NCI-H82 (cell line): ENCODE measurements at regions not wholly inside any gene's neighbourhood (a gene's known extent, or its start where the extent isn't known, plus 50 kb on each side); places are given as distances from the start of the nearest gene placed in this dataset.

ENCODE experiments used
- DNase-seq: peaks from one replicate; lab custom pipeline; 2025; lab: John Stamatoyannopoulos, UW

DNA sequence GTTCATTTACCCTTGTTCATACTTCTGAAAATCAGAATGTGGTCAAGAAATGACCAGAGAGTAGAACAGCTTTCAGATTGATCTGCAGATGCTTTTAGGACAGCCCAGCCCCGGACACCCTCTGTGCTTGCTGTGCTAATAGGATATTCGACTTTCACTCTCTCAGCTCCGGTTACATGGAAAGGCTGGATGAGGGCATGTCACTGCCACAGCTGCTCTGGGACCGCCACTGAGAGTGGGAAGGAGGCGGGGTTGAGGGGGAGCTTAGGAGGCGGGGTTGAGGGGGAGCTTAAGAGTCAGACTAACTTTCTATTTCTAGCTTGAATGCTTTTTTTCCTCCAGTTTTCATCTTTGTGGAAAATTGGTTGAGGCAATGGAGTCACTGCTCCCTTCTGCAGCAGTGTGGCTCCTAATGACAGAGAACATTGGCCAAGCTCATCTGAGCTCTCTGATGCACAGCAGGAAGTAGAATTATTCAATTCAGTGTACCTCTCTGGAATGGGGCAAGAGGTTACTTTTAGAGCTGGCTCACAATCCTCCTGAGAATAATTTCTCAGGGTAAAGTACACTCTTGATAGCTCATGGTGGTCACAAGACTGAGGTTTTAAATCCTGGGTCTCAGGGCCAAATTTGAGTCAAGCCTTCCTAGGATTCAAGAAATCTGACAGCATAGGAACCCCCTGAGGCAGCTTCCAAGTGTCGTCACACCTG is 74.6 kb upstream of the NPAS1 start:
- peak; percentile 98 for DNase-seq

- no peak for DNase-seq
These were observed 73.7 kb upstream of the NPAS1 start for GRCh38 chr19:46945694-46946489.

DNA sequence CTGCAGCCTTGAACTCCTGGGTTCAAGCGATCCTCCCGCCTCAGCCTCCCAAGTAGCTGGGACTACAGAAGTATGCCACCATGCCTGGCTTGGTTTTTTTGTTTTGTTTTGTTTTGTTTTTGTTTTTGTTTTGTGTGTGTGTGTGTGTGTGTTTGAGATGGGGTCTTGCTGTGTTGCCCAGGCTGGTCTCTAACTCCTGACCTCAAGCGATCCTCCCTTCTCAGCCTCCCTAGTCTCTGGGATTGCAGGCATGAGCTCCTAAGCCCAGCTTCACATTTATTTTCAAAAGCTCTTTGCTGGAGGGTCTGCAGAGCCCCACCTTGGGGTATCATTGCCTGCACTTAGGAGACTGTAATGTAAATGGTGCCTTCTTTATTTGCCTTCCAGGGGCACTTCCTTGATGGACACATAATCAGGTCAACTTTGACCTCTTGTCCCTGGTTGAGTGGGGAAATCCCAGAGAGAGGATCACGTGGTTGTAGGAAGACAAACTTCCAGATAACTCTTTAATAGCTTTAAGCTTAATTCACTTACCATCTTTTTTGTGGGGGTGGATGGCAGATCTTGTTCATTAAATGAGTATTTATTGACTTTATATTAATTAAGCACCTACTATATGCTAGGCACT is 72.9 kb upstream of the NPAS1 start:
- DNase-seq = no peak

DNA sequence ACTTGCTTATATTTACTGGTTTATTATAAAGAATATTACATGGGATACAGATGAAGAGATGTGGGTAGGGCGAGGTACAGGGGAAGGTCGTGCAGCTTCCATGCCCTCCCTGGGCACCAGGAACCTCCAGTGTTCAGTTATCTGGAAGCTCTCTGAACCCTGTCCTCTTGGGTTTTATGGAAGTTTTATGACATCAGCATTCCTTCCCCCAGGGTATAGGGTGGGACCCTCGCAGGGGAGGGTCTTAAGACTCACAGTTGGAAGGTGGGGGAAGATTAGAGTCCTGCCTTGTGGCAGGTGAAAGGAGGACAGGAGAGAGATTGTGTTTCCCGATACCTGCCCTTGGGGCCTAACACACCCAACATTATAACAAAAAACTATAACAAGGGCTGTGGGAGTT is 71.8 kb upstream of the NPAS1 start:
- no peak for DNase-seq

DNA sequence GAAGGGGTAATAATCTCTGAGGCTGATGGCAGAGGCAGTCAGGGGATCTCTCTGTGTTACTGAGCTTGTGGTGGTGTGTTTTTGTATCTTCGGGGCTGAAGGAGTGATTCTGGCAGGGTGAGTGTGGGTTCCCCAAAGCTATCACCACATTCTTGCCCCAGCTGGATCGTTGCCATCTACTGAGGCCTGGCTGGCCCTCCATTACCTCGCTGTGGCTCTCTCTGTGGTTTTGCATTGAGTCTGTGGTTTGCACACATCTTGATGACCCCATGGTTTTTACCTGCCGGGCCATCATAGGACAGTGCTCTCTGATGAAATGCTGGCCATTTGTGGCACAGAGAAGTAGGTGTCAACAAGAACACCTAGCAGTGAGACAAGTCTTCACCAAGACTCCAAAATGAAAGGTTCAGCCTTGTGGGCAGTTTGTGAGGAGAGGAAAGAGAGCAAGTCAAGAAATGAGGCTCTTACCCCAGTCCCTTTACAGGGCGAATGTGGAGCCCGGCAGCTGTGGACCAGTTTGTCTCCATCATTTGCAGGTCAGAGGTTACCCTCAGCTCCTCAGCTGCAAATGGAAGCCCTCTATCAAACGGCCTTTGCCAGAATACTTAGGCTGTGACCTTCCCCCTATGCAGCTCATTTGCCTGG is 69.0 kb upstream of the NPAS1 start:
- DNase-seq = no peak

GRCh38 chr19:46951171-46951986 is 68.3 kb upstream of the NPAS1 start:
- peak; percentile 56 for DNase-seq

- DNase-seq = no peak
These were observed 66.8 kb upstream of the NPAS1 start for GRCh38 chr19:46952874-46953273.

GRCh38 chr19:46953955-46954501 is 65.6 kb upstream of the NPAS1 start:
- no peak for DNase-seq

GRCh38 chr19:46954502-46954992 is 65.1 kb upstream of the NPAS1 start:
- no peak for DNase-seq

DNA sequence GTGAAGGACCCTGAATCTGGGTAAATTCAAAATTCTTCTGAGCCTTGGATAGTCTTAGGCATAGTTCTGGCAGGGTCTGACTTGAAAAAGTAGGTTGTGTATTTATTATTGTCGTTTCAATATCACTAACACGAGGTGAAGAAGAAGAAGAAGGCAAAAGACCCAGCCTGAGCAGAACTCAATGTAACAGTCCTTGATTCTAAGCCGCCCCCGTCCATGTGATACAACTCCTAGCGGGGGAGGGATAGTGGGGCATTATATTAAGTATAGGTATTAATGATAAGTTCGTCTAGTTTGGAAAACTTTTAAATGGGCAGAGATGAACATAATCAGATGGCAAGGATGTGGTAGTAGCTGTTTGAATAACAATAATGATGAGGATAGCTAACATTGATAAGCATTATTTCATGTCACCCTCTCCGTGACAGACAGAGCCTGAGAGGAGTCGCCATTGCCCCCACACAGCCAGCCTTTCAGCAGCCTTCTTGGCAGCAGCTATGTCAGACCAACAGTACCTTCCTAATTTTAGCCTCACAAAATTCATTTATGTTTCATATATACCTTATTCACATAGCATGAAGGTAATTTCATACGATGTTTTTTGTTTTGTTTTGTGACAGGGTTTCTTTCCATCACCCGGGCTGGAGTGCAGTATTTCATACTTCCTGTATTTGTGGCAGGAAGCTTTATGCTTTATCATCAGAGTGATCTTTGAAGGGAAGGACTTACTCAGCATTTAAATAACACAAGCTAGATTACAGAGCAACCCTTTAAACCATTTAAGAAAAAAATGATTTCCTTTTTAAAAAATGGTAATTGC is 64.4 kb upstream of the NPAS1 start:
- DNase-seq = no peak

GRCh38 chr19:46955813-46956371 is 63.7 kb upstream of the NPAS1 start:
- DNase-seq = no peak

- no peak for DNase-seq
These were observed 61.1 kb upstream of the NPAS1 start for GRCh38 chr19:46958532-46958931.

- DNase-seq = no peak
These were observed 59.6 kb upstream of the NPAS1 start for GRCh38 chr19:46959894-46960556.

GRCh38 chr19:46962030-46962570 is 57.5 kb upstream of the NPAS1 start:
- DNase-seq = no peak

DNA sequence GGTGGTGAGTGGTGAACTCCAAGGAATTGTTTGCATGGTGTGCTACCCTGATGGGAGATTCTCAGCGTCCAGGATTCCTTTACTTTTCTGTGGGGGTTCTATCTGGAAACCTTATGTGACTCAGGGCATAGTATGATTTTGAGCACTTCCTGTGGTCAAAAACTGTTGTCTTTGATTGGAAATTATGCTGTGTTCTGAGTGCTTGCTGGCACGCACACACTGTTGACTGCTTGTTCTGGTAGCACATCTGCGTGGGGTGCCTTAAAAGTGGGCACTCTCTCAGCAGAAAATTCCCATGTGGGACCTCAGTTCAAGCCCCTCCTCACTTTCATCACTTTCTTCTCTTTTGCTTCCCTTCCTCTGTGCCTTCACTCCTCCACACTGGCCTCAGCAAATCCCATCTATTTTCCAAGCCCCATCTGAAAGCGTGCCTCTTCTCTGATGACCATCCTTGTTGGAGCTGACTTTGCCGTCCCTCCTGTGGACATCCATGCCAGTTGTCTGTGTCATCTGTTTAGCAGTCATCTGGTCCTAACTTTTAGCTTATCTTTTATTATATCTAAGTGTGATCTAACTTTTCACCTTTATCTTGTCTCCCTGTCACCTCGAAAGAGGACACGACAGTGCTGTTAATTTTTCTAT is 56.4 kb upstream of the NPAS1 start:
- DNase-seq = no peak

DNA sequence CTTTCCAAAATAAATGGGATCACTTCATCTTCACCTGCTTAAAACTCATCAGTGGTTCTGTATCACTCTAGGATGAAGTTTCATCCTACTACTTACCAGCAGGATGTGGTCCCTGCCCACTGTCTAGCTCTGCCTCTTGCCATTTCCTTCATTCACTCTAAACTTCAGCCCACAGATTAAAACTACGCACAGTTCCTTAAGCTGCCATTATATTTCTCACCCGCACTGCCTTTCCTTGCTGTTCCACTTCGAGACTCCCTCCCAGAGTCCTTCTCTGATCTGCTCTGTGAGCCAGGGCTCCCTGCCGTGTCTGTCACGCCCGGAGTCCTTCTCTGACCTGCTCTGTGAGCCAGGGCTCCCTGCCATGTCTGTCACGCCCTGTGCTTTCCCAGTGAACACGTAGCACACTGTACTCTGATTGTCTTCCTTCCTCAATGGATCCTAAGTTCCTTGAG is 52.0 kb upstream of the NPAS1 start:
- DNase-seq = no peak
